ENCODE measurements at regions not wholly inside any gene's neighbourhood (a gene's known extent, or its start where the extent isn't known, plus 50 kb on each side); places are given as distances from the start of the nearest gene placed in this dataset.
A peak's percentile ranks its signal among the peaks of the same experiment; 100 is the strongest.

GRCh38 chr13:44692173-44692713, 116.1 kb upstream of the TSC22D1 start (continued):
- TF ChIP-seq ZZZ3 (IDR thresholded peaks at IDR 0.05) (no peak), TRIM24 (IDR thresholded peaks at IDR 0.05) (no peak), CREB5 (CRISPR knock-in tag; IDR thresholded peaks at IDR 0.05) (no peak), STAT6 (CRISPR knock-in tag; IDR thresholded peaks at IDR 0.05) (no peak), NFIC (IDR thresholded peaks at IDR 0.05) (no peak), TCF3 (CRISPR knock-in tag; IDR thresholded peaks at IDR 0.05) (no peak), MED1 (CRISPR knock-in tag; IDR thresholded peaks at IDR 0.05; ENCODE audit: borderline replicate concordance) (no peak), MEF2A (IDR thresholded peaks at IDR 0.05; ENCODE audit: control insufficient read depth, low read depth, low read length) (no peak), TEAD2 (tag; IDR thresholded peaks at IDR 0.05) (no peak), SNRNP70 (optimal IDR thresholded peaks at IDR 0.05; ENCODE audit: low read depth, low read length) (no peak), ZNF23 (CRISPR knock-in tag; IDR thresholded peaks at IDR 0.05) (no peak), FOXK2 (conservative IDR thresholded peaks at IDR 0.05 in 1 of 2, IDR thresholded peaks at IDR 0.05 in 1 of 2; ENCODE audit: low read depth in 2 of 2) (no peak), RNF2 (IDR thresholded peaks at IDR 0.05) (no peak), BHLHE40 (IDR thresholded peaks at IDR 0.05; ENCODE audit: low read length) (no peak), JUNB (CRISPR knock-in tag; conservative IDR thresholded peaks at IDR 0.05) (no peak), HOXB6 (CRISPR knock-in tag; IDR thresholded peaks at IDR 0.05; ENCODE audit: borderline replicate concordance) (no peak), ZNF780A (CRISPR knock-in tag; IDR thresholded peaks at IDR 0.05) (peak; percentile 39; the same call in 1 of the 2 replicates), HNRNPUL1 (IDR thresholded peaks at IDR 0.05; ENCODE audit: low read length) (no peak), THAP12 (CRISPR knock-in tag; IDR thresholded peaks at IDR 0.05) (no peak), SMAD4 (CRISPR knock-in tag; conservative IDR thresholded peaks at IDR 0.05) (no peak), NBN (IDR thresholded peaks at IDR 0.05; ENCODE audit: low read depth) (no peak), KLF1 (tag; IDR thresholded peaks at IDR 0.05) (no peak), LCOR (CRISPR knock-in tag; IDR thresholded peaks at IDR 0.05) (no peak), SFPQ (IDR thresholded peaks at IDR 0.05; ENCODE audit: low read depth, low read length) (no peak)
